Stimulated activated CD8-positive, alpha-beta memory T cell treated with anti-CD3 and anti-CD28 coated beads, Interleukin-4, amount 100 ng/mL, for 24 hours (primary cell): ENCODE measurements at regions not wholly inside any gene's neighbourhood (a gene's known extent, or its start where the extent isn't known, plus 50 kb on each side); places are given as distances from the start of the nearest gene placed in this dataset.

Experiments
- DNase-seq: peaks from one replicate; pipeline ENCODE4 v3.0.0-alpha.2; 2020; ENCODE audit warnings: low read depth

DNA sequence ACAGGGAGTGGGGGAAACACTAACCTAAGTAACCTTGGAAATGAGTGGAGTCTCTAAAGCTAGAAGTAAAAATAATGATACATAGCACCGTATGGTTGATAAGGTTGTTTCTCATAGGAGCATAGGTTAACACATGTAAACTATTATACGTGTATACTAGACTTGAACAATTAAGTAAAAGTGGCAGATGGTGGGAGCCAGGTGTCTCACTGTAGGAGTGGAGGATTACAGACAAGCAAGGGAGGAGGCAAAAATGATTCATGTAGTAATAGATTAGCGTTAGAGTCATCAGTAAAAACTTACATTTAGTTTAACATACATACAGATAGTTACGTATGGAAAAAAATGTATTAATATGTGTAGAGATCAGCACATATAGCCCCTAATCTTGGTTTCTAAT is 138.4 kb upstream of the DSCAM start:
- DNase-seq: no peak

DNA sequence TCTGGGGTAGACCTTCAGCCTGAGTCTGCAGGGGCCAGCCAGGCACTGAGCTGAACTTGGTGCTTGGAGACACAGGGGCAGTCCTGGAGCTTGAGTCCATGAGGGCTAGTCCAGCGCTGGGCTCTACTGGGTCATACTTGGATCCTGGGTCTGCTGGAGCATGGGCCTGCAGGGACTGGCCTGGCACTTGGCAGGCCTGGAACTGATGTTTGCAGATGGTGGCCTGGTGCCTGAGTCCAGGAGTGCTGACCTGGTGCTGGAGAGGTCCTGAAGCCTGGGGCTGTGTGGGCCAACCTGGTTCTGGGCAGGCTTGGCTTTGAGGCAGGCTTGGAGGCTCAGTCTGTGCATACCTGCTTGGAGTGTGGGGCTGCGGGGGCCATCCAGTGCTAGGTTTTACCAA is 143.4 kb upstream of the DSCAM start:
- no peak for DNase-seq

- no peak for DNase-seq
These were observed 150.9 kb upstream of the DSCAM start for GRCh38 chr21:40997831-40998230.

GRCh38 chr21:41000838-41001237 is 153.9 kb upstream of the DSCAM start:
- no peak for DNase-seq

GRCh38 chr21:41006636-41007035 is 159.7 kb upstream of the DSCAM start:
- DNase-seq: no peak

DNA sequence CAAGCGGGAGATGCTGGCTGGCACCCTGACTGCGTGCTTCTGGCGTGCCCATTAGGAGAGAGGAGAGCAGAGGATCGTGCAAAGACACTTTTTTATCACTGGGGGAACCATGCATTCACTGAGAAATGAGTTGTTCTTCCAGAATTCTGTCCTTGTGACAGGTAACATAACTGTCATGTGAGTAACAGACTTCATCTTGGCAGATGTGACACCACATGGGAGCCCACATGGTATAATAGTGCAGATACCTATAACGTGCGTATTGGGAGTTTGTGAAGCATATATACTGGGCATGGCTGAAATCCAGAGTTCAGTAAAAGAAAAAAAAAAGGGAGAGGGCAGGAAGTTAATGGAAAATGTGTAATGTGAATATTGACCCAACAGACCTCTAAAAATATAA is 159.6 kb upstream of the BACE2 start:
- no peak for DNase-seq

GRCh38 chr21:41008974-41009373 is 159.0 kb upstream of the BACE2 start:
- no peak for DNase-seq

GRCh38 chr21:41009398-41010100 is 158.4 kb upstream of the BACE2 start:
- DNase-seq: no peak

DNA sequence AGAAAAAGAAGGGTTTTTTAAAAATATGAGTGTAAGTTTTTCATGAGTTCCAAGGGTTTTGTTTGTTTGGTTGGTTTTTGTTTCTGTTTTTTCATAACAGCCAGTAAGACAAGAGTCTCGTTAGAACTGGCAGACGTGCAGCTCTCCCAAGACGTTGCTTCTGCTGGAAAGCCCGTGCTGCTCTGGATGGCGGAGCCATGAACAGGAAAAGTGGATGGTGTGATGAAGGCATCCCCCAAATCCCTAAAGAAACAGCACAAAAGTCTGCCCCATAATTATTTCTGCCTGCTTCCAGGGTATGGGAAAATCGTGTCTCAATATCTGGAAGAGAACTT is 157.9 kb upstream of the BACE2 start:
- no peak for DNase-seq

- DNase-seq: no peak
These were observed 156.7 kb upstream of the BACE2 start for GRCh38 chr21:41011098-41011731.

GRCh38 chr21:41011951-41012366 is 156.0 kb upstream of the BACE2 start:
- DNase-seq: no peak

GRCh38 chr21:41012425-41012824 is 155.5 kb upstream of the BACE2 start:
- no peak for DNase-seq

GRCh38 chr21:41016472-41016871 is 151.5 kb upstream of the BACE2 start:
- no peak for DNase-seq

- no peak for DNase-seq
These were observed 149.5 kb upstream of the BACE2 start for GRCh38 chr21:41018431-41018830.

DNA sequence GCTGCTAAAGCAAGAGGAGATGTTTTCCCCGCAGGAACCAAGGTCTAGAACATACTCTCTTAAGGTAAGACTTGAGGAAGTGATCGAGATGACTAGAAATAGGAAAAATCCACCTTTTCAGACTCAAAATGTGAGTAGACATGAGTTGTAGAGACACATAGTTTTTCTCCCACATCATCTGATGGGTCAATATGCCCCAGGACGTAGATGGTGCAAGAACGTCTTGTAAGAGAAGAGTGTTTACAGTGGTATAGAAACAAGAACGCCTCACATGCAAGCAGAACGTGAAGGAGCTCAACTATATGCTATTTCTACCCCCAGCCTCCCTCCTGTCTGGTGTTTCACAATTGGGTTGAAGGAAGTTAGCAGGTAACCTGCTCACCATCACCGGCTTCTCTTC is 144.0 kb upstream of the BACE2 start:
- DNase-seq: no peak

DNA sequence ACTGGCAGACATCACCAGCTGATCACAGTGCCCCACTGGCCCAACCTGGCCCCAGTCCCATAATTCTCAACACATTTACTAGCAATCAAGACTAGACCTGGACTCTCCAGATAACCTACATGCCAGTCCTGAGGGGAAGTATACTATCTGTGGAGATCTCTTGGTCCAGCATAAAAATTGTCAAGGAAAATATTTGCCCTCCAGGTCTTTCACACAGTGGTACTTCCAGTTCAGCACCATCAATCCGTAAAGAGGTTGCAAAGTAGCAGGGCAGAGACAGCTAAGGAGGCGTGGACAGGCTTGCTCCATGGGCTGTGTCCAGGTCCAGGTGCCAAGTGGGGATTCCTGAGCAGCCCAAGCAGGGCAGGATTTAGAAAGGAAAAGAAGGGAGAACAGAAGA is 143.6 kb upstream of the BACE2 start:
- no peak for DNase-seq

DNA sequence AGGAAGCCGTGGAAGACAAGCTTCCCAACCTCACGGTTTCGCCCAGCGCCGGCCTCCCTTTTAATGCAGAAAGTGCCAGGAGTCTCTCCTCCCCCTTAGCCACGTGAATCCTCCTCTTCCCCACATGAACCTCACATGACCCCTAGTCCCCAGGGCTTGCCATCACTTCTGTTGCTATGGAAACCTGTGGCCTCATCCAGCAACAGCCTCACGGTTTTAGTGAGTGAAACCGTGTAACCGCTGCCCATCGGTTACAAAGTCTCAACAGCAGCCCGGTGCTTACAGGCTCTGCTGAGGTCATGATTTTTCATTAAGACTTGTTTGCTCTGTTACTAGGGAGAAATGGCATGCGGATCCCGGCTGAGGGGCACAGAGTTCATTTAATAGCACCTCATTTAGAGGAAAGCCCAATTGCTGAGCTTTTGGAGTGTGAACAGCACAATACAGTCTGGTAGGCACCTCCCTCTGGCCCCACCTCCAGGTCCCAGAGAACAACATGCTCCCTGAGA is 143.2 kb upstream of the BACE2 start:
- DNase-seq: no peak

DNA sequence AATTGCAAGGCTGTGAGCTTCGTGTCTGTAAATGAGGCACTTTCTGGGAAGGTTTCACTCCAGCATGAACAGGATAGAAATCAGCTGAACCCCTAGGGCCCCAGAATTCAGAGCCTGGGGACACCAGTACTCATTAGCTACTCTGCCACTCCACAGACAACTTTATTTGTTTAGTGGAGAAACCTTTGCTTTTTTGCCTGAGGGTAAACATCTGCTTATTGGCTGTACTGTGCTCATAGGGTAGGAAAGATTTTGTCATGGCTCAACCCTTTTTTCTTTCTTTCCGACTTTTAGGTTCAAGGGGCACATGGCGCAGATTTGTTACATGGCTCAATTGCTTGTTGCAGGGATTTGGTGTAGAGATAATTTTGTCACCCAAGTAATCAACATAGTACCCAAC is 138.4 kb upstream of the BACE2 start:
- DNase-seq: no peak

- no peak for DNase-seq
These were observed 136.2 kb upstream of the BACE2 start for GRCh38 chr21:41031701-41032220.

- no peak for DNase-seq
These were observed 135.4 kb upstream of the BACE2 start for GRCh38 chr21:41032541-41032940.

GRCh38 chr21:41037212-41037611 is 130.7 kb upstream of the BACE2 start:
- no peak for DNase-seq

- DNase-seq: no peak
These were observed 130.0 kb upstream of the BACE2 start for GRCh38 chr21:41037936-41038335.

DNA sequence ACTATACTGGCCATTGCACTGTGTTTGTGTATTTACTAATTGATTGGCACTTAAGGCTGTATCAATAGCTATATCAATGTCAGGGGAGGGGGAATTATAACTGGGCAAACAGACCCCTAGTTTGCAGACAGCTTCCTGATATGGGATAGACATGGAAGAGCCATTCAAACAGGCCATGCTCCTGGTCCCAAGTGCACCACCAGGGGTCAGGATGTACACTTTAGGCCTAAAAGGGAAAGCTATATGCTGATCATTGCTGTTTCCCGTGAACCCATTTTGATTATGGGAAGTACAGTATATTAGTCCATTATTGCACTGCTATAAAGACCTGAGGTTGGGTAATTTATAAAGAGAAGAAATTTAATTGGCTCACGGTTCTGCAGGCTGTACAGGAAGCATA is 124.9 kb upstream of the BACE2 start:
- DNase-seq: no peak
